Natural killer cell (primary cell): ENCODE measurements at regions not wholly inside any gene's neighbourhood (a gene's known extent, or its start where the extent isn't known, plus 50 kb on each side); places are given as distances from the start of the nearest gene placed in this dataset.

ENCODE experiments used
- ATAC-seq, 3 donors: fragments of 150-1000 bp in 2 of 3; fragments of 200-7000 bp in 1 of 3; cut with Tn5 transposase; 1 replicate in 1 of 3; 2 replicates in 2 of 3; pipeline ENCODE4 v1.10.0; 2021; ENCODE audit warnings: mild to moderate bottlenecking in 2 of 3, moderate library complexity in 2 of 3
- DNase-seq, 2 donors: peaks; one replicate each; pipeline versions ENCODE4 v3.0.0 to v3.0.0-alpha.2; 2013 to 2021; ENCODE audit warnings: mixed read lengths in 1 of 2
- H3K27ac ChIP-seq: one replicate; pipeline ENCODE4 v1.5.1; 2013; ENCODE audit warnings: mild to moderate bottlenecking, low read length
- H3K27me3 ChIP-seq: one replicate; pipeline ENCODE4 v1.6.1; 2013; ENCODE audit warnings: low read length; ENCODE audit not compliant: control insufficient read depth, insufficient read depth
- H3K36me3 ChIP-seq: one replicate; pipeline ENCODE4 v1.6.1; 2013; ENCODE audit warnings: low read length; ENCODE audit not compliant: control insufficient read depth, insufficient read depth
- H3K4me1 ChIP-seq: one replicate; pipeline ENCODE4 v1.6.1; 2013; ENCODE audit warnings: low read length; ENCODE audit not compliant: control insufficient read depth, insufficient read depth
- H3K4me3 ChIP-seq: one replicate; pipeline ENCODE4 v1.5.1; 2013; ENCODE audit warnings: low read length
- H3K9me3 ChIP-seq: one replicate; pipeline ENCODE4 v1.6.1; 2013; ENCODE audit warnings: low read length; ENCODE audit not compliant: control insufficient read depth, insufficient read depth
- H3K27ac Mint-ChIP-seq, 2 donors: one replicate each; pipeline ENCODE4 v1.8.0; 2022; ENCODE audit warnings: mild to moderate bottlenecking in 2 of 2, mixed read lengths in 2 of 2, moderate library complexity in 1 of 2
- H3K27me3 Mint-ChIP-seq, 2 donors: one replicate each; pipeline ENCODE4 v1.8.0; 2022; ENCODE audit warnings: low read depth in 2 of 2, mixed read lengths in 2 of 2
- H3K36me3 Mint-ChIP-seq: one replicate; pipeline ENCODE4 v1.8.0; 2022; ENCODE audit warnings: mixed read lengths
- H3K4me1 Mint-ChIP-seq, 2 donors: one replicate each; pipeline ENCODE4 v1.8.0; 2022; ENCODE audit warnings: mixed read lengths in 2 of 2
- H3K4me3 Mint-ChIP-seq: one replicate; pipeline ENCODE4 v1.8.0; 2022; ENCODE audit warnings: mild to moderate bottlenecking, moderate library complexity, mixed read lengths
- H3K9me3 Mint-ChIP-seq, 2 donors: one replicate each; pipeline ENCODE4 v1.8.0; 2022; ENCODE audit warnings: mixed read lengths in 2 of 2
- CTCF ChIP-seq: fragments of 200-600 bp; IDR thresholded peaks from one replicate; pipeline ENCODE4 v1.8.0; 2022; ENCODE audit warnings: antibody characterized with exemption
- WGBS: methylation state at CpG from one replicate; pipeline ENCODE4 v1.1.7; 2013; ENCODE audit warnings: missing lambda C conversion rate; ENCODE audit not compliant: insufficient coverage; 5-methylcytosine and 5-hydroxymethylcytosine counted together
- intact Hi-C: fragments of 100-400 bp; cut with micrococcal nuclease; formaldehyde crosslinking; loops from one replicate; pipeline ENCODE4 v1.14.2; 2022

GRCh38 chr11:127818625-127819024 lies 768.7 kb downstream of the ETS1 start:
- ATAC-seq (no peak), DNase-seq (no peak)
- H3K9me3 ChIP-seq, result no peaks in the 10 kb centered on the region
- no peaks in the 10 kb centered on the region for H3K27me3 ChIP-seq
- Mint-ChIP-seq H3K36me3 (no peaks in the 10 kb centered on the region), H3K27me3 (peaks cover 3 to 7% of the 10 kb centered on the region in 2 donors), H3K4me3 (no peak overlapping the region), H3K4me1 (peaks cover 0 to 5% of the 10 kb centered on the region in 2 donors), H3K27ac (no peak overlapping the region), H3K9me3 (no peaks in the 10 kb centered on the region)
- no peak for TF ChIP-seq CTCF
- intact Hi-C loops, result no loop called here
- no peaks in the 10 kb centered on the region for H3K36me3 ChIP-seq
- H3K4me1 ChIP-seq, result no peaks in the 10 kb centered on the region
- WGBS, result 47% methylated on average over 2 of the region's 3 CpGs
- no peak overlapping the region for H3K27ac ChIP-seq
- H3K4me3 ChIP-seq, result no peak overlapping the region

- ATAC-seq, result no peak
- no peaks in the 10 kb centered on the region for H3K27me3 ChIP-seq
- H3K4me3 Mint-ChIP-seq, result no peak overlapping the region
Measured at GRCh38 chr11:127816962-127817361, 770.4 kb downstream of the ETS1 start.

GRCh38 chr11:127815331-127815730 lies 772.0 kb downstream of the ETS1 start:
- H3K4me1 ChIP-seq, result no peaks in the 10 kb centered on the region
- peaks cover 6 to 7% of the 10 kb centered on the region in 2 donors for H3K27me3 Mint-ChIP-seq
- no peak overlapping the region for H3K27ac Mint-ChIP-seq
- H3K4me3 Mint-ChIP-seq, result no peak overlapping the region
- H3K27ac ChIP-seq, result no peak overlapping the region
- H3K27me3 ChIP-seq, result no peaks in the 10 kb centered on the region
- intact Hi-C loops, result no loop called here
- H3K36me3 Mint-ChIP-seq, result no peaks in the 10 kb centered on the region
- no peak for ATAC-seq
- no peaks in the 10 kb centered on the region for H3K36me3 ChIP-seq
- TF ChIP-seq CTCF, result no peak
- no peak overlapping the region for H3K4me3 ChIP-seq
- H3K9me3 ChIP-seq, result no peaks in the 10 kb centered on the region
- no peaks in the 10 kb centered on the region for H3K9me3 Mint-ChIP-seq
- H3K4me1 Mint-ChIP-seq, result peaks cover 0 to 5% of the 10 kb centered on the region in 2 donors
- no peak for DNase-seq

More at GRCh38 chr11:127816962-127817361, 770.4 kb downstream of the ETS1 start:
- no peak for DNase-seq
- H3K27me3 Mint-ChIP-seq, result peaks cover 1 to 7% of the 10 kb centered on the region in 2 donors
- TF ChIP-seq CTCF, result no peak
- Histone ChIP-seq H3K36me3 (no peaks in the 10 kb centered on the region), H3K4me1 (no peaks in the 10 kb centered on the region), H3K4me3 (no peak overlapping the region), H3K9me3 (no peaks in the 10 kb centered on the region), H3K27ac (no peak overlapping the region)
- WGBS, result 92% methylated on average over 2 of the region's 2 CpGs
- H3K4me1 Mint-ChIP-seq, result peaks cover 0 to 5% of the 10 kb centered on the region in 2 donors
- no peak overlapping the region for H3K27ac Mint-ChIP-seq
- intact Hi-C loops, result no loop called here
- no peaks in the 10 kb centered on the region for H3K9me3 Mint-ChIP-seq
- no peaks in the 10 kb centered on the region for H3K36me3 Mint-ChIP-seq

- Histone ChIP-seq H3K27me3 (no peaks in the 10 kb centered on the region), H3K27ac (no peak overlapping the region), H3K4me3 (no peak overlapping the region), H3K4me1 (no peaks in the 10 kb centered on the region), H3K36me3 (no peaks in the 10 kb centered on the region), H3K9me3 (no peaks in the 10 kb centered on the region)
- Mint-ChIP-seq H3K4me3 (no peak overlapping the region), H3K27ac (no peak overlapping the region), H3K27me3 (peaks cover 6 to 11% of the 10 kb centered on the region in 2 donors), H3K4me1 (no peaks in the 10 kb centered on the region), H3K9me3 (no peaks in the 10 kb centered on the region), H3K36me3 (no peaks in the 10 kb centered on the region)
- WGBS, result 90% methylated on average over 1 of the region's 1 CpG
- no peak for DNase-seq
- no peak for ATAC-seq
- intact Hi-C loops, result no loop called here
- no peak for TF ChIP-seq CTCF
Measured at GRCh38 chr11:127806501-127806900, 780.9 kb downstream of the ETS1 start.
